ENCODE measurements at regions not wholly inside any gene's neighbourhood (a gene's known extent, or its start where the extent isn't known, plus 50 kb on each side); places are given as distances from the start of the nearest gene placed in this dataset.

DNA sequence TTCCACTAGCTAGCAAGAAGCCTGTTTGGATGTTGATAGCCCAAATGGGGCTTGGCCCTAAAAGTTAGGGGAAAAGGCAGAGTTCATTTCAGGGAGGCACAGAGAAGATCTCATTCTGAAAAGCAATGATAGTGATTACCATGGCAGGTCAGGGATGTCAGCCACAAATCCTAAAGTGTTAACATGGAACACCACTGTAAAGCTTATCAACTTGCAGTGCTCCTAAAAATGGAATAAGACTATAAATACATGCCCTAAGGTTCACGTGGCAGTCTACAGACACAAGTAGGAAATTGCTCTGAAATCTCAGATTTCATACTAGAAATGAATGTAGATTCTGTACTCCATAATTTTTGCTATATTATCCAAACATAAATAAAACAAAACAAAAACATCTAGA, 280.0 kb upstream of the E2F7 start:
- Histone ChIP-seq H3K9me1 (ENCODE audit: insufficient read depth, low read length) (no peaks in the 10 kb centered on the region), H4K91ac (ENCODE audit: insufficient read depth, low read depth, low read length) (no peak overlapping the region), H2BK5ac (ENCODE audit: low read depth, low read length, poor library complexity, severe bottlenecking) (no peak overlapping the region), H4K8ac (ENCODE audit: low read depth in 2 of 2, low read length in 2 of 2) (no peak overlapping the region), H2AK9ac (replicated peaks; ENCODE audit: low read depth, low read length, poor library complexity) (no peak overlapping the region), H2BK120ac (ENCODE audit: low read depth, low read length) (no peak overlapping the region), H4K20me1 (ENCODE audit: insufficient read depth, low read length) (no peaks in the 10 kb centered on the region), H3K4ac (ENCODE audit: low read depth, low read length) (no peak overlapping the region), H3K9me3 (ENCODE audit: control insufficient read depth, insufficient read depth, low read length) (no peaks in the 10 kb centered on the region), H3K4me3 (ENCODE audit: insufficient read depth, low read depth, low read length) (no peak overlapping the region), H2BK20ac (ENCODE audit: low read depth, low read length) (no peak overlapping the region), H3K14ac (replicated peaks; ENCODE audit: low read depth, low read length) (no peak overlapping the region), H2BK15ac (ENCODE audit: low read depth, low read length) (no peak overlapping the region), H3K56ac (ENCODE audit: extremely low read depth, insufficient read depth, low read length) (no peak overlapping the region), H3K36me3 (ENCODE audit: control insufficient read depth, insufficient read depth, low read length) (no peaks in the 10 kb centered on the region), H3K27ac (ENCODE audit: insufficient read depth, low read length) (no peak overlapping the region), H2AK5ac (ENCODE audit: low read depth, low read length) (no peak overlapping the region), H3K27me3 (ENCODE audit: control insufficient read depth, insufficient read depth, low read length) (peaks cover 3% of the 10 kb centered on the region; the same call in 1 of the 2 replicates), H3K9ac (ENCODE audit: low read depth, low read length) (no peak overlapping the region), H3K4me2 (ENCODE audit: low read depth, low read length) (no peak overlapping the region), H4K5ac (ENCODE audit: low read depth, low read length) (no peak overlapping the region), H2AFZ (replicated peaks; ENCODE audit: low read length, poor library complexity) (no peak overlapping the region), H3K79me1 (ENCODE audit: low read depth in 1 of 2, low read length in 2 of 2) (no peaks in the 10 kb centered on the region), H3K18ac (ENCODE audit: low read depth, low read length) (no peak overlapping the region), H3K4me1 (ENCODE audit: control insufficient read depth, insufficient read depth, low read length) (no peaks in the 10 kb centered on the region), H3K23ac (ENCODE audit: low read depth, low read length) (no peak overlapping the region)
- intact Hi-C loops (cut with micrococcal nuclease) (no loop called here), dilution Hi-C loops (cut with HindIII; ENCODE audit: low sequenced_read_pairs, unreplicated experiment) (no loop called here), in situ Hi-C loops (cut with MboI; ENCODE audit: low sequenced_read_pairs) (no loop called here)
- TF ChIP-seq MXI1 (IDR thresholded peaks at IDR 0.05; ENCODE audit: borderline replicate concordance, low read depth, low read length) (no peak), MAFK (IDR thresholded peaks at IDR 0.05; ENCODE audit: low read depth, low read length) (no peak), MAZ (IDR thresholded peaks at IDR 0.05; ENCODE audit: borderline replicate concordance, low read depth, low read length) (no peak), POLR2A (IDR thresholded peaks at IDR 0.05; ENCODE audit: low read depth, low read length) (no peak), RAD21 (IDR thresholded peaks at IDR 0.05; ENCODE audit: low read length) (no peak), CEBPB (IDR thresholded peaks at IDR 0.05; ENCODE audit: low read depth, low read length) (no peak), BHLHE40 (IDR thresholded peaks at IDR 0.05; ENCODE audit: low read depth, low read length) (no peak), SMC3 (IDR thresholded peaks at IDR 0.05; ENCODE audit: low read depth, low read length) (no peak), CHD1 (IDR thresholded peaks at IDR 0.05; ENCODE audit: low read depth, low read length) (no peak), RFX5 (IDR thresholded peaks at IDR 0.05; ENCODE audit: low read depth, low read length) (no peak), RCOR1 (IDR thresholded peaks at IDR 0.05; ENCODE audit: insufficient replicate concordance, low read length) (no peak), FOS (IDR thresholded peaks at IDR 0.05; ENCODE audit: low read depth, low read length) (no peak), NFE2L2 (IDR thresholded peaks at IDR 0.05; ENCODE audit: low read depth, low read length) (no peak)
- TF ChIP-seq, protein P1, sequence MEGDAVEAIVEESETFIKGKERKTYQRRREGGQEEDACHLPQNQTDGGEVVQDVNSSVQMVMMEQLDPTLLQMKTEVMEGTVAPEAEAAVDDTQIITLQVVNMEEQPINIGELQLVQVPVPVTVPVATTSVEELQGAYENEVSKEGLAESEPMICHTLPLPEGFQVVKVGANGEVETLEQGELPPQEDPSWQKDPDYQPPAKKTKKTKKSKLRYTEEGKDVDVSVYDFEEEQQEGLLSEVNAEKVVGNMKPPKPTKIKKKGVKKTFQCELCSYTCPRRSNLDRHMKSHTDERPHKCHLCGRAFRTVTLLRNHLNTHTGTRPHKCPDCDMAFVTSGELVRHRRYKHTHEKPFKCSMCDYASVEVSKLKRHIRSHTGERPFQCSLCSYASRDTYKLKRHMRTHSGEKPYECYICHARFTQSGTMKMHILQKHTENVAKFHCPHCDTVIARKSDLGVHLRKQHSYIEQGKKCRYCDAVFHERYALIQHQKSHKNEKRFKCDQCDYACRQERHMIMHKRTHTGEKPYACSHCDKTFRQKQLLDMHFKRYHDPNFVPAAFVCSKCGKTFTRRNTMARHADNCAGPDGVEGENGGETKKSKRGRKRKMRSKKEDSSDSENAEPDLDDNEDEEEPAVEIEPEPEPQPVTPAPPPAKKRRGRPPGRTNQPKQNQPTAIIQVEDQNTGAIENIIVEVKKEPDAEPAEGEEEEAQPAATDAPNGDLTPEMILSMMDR (conservative IDR thresholded peaks at IDR 0.05; ENCODE audit: low read depth, low read length), result no peak
- TF ChIP-seq, protein P2, sequence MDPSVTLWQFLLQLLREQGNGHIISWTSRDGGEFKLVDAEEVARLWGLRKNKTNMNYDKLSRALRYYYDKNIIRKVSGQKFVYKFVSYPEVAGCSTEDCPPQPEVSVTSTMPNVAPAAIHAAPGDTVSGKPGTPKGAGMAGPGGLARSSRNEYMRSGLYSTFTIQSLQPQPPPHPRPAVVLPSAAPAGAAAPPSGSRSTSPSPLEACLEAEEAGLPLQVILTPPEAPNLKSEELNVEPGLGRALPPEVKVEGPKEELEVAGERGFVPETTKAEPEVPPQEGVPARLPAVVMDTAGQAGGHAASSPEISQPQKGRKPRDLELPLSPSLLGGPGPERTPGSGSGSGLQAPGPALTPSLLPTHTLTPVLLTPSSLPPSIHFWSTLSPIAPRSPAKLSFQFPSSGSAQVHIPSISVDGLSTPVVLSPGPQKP (IDR thresholded peaks at IDR 0.05; ENCODE audit: borderline replicate concordance, low read depth, low read length), result no peak
- TF ChIP-seq, protein P3, sequence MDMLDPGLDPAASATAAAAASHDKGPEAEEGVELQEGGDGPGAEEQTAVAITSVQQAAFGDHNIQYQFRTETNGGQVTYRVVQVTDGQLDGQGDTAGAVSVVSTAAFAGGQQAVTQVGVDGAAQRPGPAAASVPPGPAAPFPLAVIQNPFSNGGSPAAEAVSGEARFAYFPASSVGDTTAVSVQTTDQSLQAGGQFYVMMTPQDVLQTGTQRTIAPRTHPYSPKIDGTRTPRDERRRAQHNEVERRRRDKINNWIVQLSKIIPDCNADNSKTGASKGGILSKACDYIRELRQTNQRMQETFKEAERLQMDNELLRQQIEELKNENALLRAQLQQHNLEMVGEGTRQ (IDR thresholded peaks at IDR 0.05; ENCODE audit: low read depth, low read length), result no peak
- CTCF ChIA-PET, result no interaction called here
- DNase-seq (no peak), ATAC-seq (ENCODE audit: low read depth) (no peak)
- no TSS peak for BruUV-seq (replicated peaks)
- POLR2A ChIA-PET (ENCODE audit: unreplicated experiment), result no interaction called here
- whole genome bisulfite sequencing, 2 experiments (ENCODE audit: extremely low coverage in 2 of 2, insufficient read length in 1 of 2), result no CpG with 5 or more reads among the region's 1 CpG

All from IMR-90 (cell line).